ENCODE measurements at regions not wholly inside any gene's neighbourhood (a gene's known extent, or its start where the extent isn't known, plus 50 kb on each side); places are given as distances from the start of the nearest gene placed in this dataset.

DNA sequence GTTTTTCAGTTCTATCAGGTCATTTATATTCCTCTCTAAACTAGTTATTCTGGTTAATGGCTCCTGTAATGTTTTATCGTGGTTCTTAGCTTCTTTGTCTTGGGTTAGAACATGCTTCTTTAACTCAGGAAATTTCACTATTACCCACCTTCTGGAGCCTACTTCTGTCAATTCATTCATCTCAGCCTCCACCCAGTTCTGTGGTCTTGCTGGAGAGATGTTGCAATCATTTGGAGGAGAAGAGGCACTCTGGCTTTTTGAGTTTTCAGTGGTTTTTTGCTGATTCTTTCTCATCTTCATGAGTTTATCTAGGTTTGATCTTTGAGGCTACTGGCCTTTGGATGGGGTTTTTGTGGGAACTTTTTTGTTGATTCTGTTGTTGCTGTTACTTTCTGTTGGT is 213.0 kb downstream of the BRINP2 start:
- no peak for ATAC-seq
- in situ Hi-C loops (cut with HindIII; ENCODE audit: low pct_unique_long_range_greater_than_20kb, low sequenced_read_pairs): no loop called here

DNA sequence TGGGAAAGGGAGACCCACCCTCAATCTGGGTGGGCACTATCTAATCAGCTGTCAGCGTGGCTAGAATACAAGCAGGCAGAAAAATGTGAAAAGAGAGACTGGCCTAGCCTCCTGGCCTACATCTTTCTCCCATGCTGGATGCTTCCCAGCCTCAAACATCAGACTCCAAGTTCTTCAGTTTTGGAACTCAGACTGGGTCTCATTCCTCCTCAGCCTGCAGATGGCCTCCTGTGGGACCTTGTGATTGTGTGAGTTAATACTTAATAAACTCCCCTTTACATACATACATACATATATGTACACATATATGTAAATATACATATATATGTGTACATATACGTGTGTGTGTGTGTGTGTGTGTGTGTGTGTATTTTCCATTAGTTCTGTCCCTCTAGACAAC is 207.1 kb downstream of the BRINP2 start:
- in situ Hi-C loops (cut with HindIII; ENCODE audit: low pct_unique_long_range_greater_than_20kb, low sequenced_read_pairs): no loop called here

More for the DNA sequence above, 213.0 kb downstream of the BRINP2 start:
- DNase-seq (ENCODE audit: low read depth, low spot score): no peak
- no peaks in the 10 kb centered on the region for H3K9me3 ChIP-seq (ENCODE audit: control insufficient read depth, insufficient read depth, low read depth, low read length)
- POLR2A ChIA-PET: no interaction called here
- no peaks in the 10 kb centered on the region for H3K36me3 ChIP-seq (ENCODE audit: control insufficient read depth, insufficient read depth, low read length)
- CTCF ChIA-PET: no interaction called here
- BruUV-seq (replicated peaks): no TSS peak
- no peaks in the 10 kb centered on the region for H3K4me1 ChIP-seq (ENCODE audit: control insufficient read depth, insufficient read depth, low read length)
- H3K27ac ChIP-seq (ENCODE audit: low read length): no peak overlapping the region
- H3K4me3 ChIP-seq (ENCODE audit: low read depth in 2 of 2, low read length in 2 of 2): no peak overlapping the region
- intact Hi-C loops (cut with micrococcal nuclease; ENCODE audit: unreplicated experiment): no loop called here
- H3K27me3 ChIP-seq (ENCODE audit: control insufficient read depth, insufficient read depth, low read length): no peaks in the 10 kb centered on the region
- TF ChIP-seq SIN3A (IDR thresholded peaks at IDR 0.05; ENCODE audit: borderline replicate concordance, insufficient read depth, low read depth, low read length) (no peak), TCF7L2 (IDR thresholded peaks at IDR 0.05; ENCODE audit: low read depth, low read length) (no peak), POLR2AphosphoS5 (IDR thresholded peaks at IDR 0.05; ENCODE audit: low read depth, low read length) (no peak)
- TF ChIP-seq, protein P1, sequence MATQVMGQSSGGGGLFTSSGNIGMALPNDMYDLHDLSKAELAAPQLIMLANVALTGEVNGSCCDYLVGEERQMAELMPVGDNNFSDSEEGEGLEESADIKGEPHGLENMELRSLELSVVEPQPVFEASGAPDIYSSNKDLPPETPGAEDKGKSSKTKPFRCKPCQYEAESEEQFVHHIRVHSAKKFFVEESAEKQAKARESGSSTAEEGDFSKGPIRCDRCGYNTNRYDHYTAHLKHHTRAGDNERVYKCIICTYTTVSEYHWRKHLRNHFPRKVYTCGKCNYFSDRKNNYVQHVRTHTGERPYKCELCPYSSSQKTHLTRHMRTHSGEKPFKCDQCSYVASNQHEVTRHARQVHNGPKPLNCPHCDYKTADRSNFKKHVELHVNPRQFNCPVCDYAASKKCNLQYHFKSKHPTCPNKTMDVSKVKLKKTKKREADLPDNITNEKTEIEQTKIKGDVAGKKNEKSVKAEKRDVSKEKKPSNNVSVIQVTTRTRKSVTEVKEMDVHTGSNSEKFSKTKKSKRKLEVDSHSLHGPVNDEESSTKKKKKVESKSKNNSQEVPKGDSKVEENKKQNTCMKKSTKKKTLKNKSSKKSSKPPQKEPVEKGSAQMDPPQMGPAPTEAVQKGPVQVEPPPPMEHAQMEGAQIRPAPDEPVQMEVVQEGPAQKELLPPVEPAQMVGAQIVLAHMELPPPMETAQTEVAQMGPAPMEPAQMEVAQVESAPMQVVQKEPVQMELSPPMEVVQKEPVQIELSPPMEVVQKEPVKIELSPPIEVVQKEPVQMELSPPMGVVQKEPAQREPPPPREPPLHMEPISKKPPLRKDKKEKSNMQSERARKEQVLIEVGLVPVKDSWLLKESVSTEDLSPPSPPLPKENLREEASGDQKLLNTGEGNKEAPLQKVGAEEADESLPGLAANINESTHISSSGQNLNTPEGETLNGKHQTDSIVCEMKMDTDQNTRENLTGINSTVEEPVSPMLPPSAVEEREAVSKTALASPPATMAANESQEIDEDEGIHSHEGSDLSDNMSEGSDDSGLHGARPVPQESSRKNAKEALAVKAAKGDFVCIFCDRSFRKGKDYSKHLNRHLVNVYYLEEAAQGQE (IDR thresholded peaks at IDR 0.05; ENCODE audit: insufficient read depth in 1 of 2, low read depth in 2 of 2, low read length in 1 of 2): no peak
- TF ChIP-seq, protein P2, sequence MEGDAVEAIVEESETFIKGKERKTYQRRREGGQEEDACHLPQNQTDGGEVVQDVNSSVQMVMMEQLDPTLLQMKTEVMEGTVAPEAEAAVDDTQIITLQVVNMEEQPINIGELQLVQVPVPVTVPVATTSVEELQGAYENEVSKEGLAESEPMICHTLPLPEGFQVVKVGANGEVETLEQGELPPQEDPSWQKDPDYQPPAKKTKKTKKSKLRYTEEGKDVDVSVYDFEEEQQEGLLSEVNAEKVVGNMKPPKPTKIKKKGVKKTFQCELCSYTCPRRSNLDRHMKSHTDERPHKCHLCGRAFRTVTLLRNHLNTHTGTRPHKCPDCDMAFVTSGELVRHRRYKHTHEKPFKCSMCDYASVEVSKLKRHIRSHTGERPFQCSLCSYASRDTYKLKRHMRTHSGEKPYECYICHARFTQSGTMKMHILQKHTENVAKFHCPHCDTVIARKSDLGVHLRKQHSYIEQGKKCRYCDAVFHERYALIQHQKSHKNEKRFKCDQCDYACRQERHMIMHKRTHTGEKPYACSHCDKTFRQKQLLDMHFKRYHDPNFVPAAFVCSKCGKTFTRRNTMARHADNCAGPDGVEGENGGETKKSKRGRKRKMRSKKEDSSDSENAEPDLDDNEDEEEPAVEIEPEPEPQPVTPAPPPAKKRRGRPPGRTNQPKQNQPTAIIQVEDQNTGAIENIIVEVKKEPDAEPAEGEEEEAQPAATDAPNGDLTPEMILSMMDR (IDR thresholded peaks at IDR 0.05): no peak

More for the DNA sequence above, 207.1 kb downstream of the BRINP2 start:
- Histone ChIP-seq H3K4me3 (ENCODE audit: low read depth in 2 of 2, low read length in 2 of 2) (no peak overlapping the region), H3K4me1 (ENCODE audit: control insufficient read depth, insufficient read depth, low read length) (no peaks in the 10 kb centered on the region), H3K27me3 (ENCODE audit: control insufficient read depth, insufficient read depth, low read length) (no peaks in the 10 kb centered on the region), H3K9me3 (ENCODE audit: control insufficient read depth, insufficient read depth, low read depth, low read length) (no peaks in the 10 kb centered on the region), H3K27ac (ENCODE audit: low read length) (no peak overlapping the region), H3K36me3 (ENCODE audit: control insufficient read depth, insufficient read depth, low read length) (no peaks in the 10 kb centered on the region)
- intact Hi-C loops (cut with micrococcal nuclease; ENCODE audit: unreplicated experiment): no loop called here
- no TSS peak for BruUV-seq (replicated peaks)
- DNase-seq (ENCODE audit: low read depth, low spot score) (no peak), ATAC-seq (no peak)
- ChIA-PET CTCF (no interaction called here), POLR2A (no interaction called here)
- no peak for TF ChIP-seq SIN3A (IDR thresholded peaks at IDR 0.05; ENCODE audit: borderline replicate concordance, insufficient read depth, low read depth, low read length)
- TF ChIP-seq, protein P1 (IDR thresholded peaks at IDR 0.05; ENCODE audit: insufficient read depth in 1 of 2, low read depth in 2 of 2, low read length in 1 of 2): no peak
- no peak for TF ChIP-seq POLR2AphosphoS5 (IDR thresholded peaks at IDR 0.05; ENCODE audit: low read depth, low read length)
- TF ChIP-seq, protein P2 (IDR thresholded peaks at IDR 0.05): no peak
- TF ChIP-seq TCF7L2 (IDR thresholded peaks at IDR 0.05; ENCODE audit: low read depth, low read length): no peak

Measured in Panc1 (cell line).